DMS153 treated with DMSO at 0.1 percent for 48 hours (cell line): ENCODE measurements at regions not wholly inside any gene's neighbourhood (a gene's known extent, or its start where the extent isn't known, plus 50 kb on each side); places are given as distances from the start of the nearest gene placed in this dataset.

Experiments
- DNase-seq: peaks from one replicate; lab custom pipeline; 2025; ENCODE audit not compliant: unreplicated experiment; lab: John Stamatoyannopoulos, UW

DNA sequence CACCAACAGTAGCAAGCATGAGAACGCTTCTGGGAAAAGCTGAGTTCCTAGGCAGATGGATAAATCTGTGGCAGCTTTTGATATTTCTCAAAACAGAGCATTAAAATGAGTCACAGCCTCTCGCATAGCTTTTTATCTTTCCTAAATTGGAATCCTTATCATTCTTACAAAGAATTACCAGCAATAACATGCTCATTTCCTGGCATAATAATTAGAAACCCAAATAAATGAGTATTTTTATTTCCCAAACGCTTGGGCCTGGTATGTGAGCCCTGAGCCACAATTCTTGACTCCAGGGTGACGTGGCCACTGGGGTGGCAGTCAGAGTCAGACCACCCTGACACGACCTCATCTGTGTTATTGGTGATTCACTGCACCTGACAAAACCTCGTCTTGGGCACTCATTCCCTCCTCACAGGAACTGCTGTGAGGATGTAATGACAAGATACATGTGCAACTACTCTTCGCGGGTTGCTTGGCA lies 210.7 kb downstream of the ARL4C start:
- no peak for DNase-seq

GRCh38 chr2:234285541-234285940 lies 211.3 kb downstream of the ARL4C start:
- DNase-seq = no peak

- no peak for DNase-seq
Observed at GRCh38 chr2:234279637-234280036, 217.2 kb downstream of the ARL4C start.

- no peak for DNase-seq
Observed at GRCh38 chr2:234278556-234279255, 218.2 kb downstream of the ARL4C start.

DNA sequence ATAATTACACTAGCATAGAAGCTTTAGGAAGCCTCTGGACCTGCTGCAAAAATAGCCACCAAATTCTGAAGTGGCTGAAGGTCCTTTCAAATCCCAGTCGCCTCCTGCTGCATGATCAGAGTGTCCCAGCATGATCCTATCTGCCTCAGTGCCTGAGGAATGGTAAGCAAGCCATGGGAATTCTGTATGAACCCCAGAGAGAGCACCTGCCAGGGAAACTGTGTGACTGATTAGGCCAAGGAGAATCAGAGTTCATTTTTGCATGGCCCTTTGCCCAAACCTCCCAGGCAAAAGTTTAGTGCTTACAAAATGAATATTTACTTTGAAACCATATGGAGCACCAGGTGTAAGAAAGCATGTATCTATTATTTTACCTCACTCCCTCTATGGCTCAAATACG lies 221.4 kb downstream of the ARL4C start:
- no peak for DNase-seq

GRCh38 chr2:234273887-234274584 lies 222.8 kb downstream of the ARL4C start:
- no peak for DNase-seq

DNA sequence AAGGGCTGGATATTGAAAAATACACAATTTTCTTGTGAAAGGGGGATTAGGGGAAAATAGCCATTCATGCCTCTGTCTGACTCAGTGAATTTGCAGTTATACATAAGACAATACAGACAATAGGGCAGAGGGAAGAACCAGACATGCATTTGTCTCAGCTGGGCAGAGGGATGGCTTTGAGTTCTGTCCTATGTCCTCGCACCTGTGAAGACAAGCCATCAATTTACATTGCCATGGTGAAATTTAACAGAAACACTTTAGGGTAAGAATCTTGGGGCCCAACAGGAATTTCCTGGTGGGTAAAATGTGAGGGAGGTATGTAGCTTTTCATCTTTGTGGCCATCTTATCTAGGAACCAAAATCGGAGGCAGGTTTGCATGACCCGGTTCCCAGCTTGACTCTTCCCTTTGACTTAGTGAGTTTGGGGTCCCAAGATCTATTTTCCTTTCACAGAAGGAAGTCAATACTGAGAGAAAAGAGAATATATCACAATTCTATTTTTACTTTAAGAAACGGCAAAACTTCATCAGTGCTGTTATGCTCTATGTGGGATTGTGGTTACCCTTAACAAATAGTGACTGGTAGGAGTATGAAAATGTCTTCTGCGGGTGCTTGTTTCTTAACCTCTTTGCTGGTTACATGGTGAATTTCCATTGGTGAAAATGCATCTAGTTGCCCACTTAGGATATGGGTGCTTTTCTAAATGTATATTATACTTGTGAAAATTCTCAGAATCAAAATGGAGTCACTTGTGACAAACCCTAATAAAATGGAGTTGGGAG lies 221.8 kb downstream of the SPP2 start:
- DNase-seq = no peak

- no peak for DNase-seq
Observed at GRCh38 chr2:234271338-234271737, 220.8 kb downstream of the SPP2 start.

- DNase-seq = no peak
Observed at GRCh38 chr2:234269769-234270204, 219.3 kb downstream of the SPP2 start.

- DNase-seq = no peak
Observed at GRCh38 chr2:234267534-234267933, 217.0 kb downstream of the SPP2 start.

GRCh38 chr2:234266952-234267351 lies 216.4 kb downstream of the SPP2 start:
- DNase-seq = no peak

DNA sequence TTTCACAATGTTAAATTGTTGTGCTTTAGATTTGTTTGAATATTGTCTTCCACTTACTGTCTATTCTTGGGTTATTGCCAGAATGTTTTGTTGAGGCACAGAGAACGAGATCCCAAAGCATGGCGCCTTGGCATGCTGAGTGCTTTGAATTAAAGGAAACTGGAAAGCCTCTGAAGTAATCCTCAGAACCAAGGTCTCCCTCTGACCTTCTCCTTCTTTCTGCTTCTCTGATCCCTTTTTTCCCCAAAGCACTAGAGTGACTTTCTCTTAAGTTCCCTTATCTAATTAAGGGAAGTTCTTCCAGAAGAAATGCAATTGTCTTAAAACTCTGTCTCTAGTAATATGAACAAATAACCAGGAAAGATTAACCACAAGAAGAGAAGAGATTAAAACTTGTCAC lies 214.7 kb downstream of the SPP2 start:
- DNase-seq = no peak

DNA sequence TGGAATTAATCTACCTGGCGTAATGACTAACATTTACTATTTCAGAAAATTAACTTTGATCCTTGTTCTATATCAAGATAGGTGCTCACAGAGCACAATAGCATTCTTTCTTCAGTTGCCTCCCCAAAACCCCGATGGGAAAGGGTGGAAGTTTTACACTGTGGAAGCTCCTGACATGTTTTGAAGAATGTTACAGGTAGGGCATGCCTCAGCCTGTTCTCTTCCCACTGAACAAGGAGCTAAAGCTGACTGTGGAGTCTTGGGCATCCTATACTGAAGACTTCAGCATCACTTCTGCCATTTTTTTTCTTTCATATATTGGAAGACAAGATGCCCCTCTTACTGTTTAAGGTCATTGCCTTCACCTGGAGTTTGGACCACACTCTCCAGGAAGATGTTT lies 211.2 kb downstream of the SPP2 start:
- no peak for DNase-seq

GRCh38 chr2:234259440-234259839 lies 208.9 kb downstream of the SPP2 start:
- no peak for DNase-seq

DNA sequence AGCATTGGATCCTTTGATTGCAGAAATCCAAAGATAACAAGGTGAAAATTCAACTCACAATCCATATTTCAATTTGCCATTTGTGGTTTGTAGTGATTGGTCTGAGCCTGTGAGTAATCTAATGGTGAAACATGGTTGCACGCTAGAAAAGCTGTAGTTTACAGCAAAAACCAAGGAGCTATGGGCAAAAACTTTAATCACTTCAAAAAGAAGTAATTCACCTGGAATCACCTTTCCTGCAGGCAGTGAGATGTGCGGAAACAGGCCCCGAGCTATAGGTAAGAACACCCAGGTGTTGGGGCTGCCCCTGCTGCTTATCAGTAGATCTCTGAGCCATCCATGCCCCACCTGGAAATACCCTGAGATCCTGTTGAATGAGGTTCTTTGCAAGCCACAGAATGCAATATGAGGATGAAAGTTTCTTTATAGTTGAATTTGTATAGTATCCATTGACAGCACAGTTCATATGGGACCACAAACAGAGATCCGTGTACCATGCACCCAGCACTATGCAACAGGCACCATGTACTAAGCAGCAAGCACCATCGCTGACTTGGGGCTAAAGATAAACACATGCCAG lies 208.2 kb downstream of the SPP2 start:
- no peak for DNase-seq

GRCh38 chr2:234257859-234258561 lies 207.5 kb downstream of the SPP2 start:
- DNase-seq = no peak

DNA sequence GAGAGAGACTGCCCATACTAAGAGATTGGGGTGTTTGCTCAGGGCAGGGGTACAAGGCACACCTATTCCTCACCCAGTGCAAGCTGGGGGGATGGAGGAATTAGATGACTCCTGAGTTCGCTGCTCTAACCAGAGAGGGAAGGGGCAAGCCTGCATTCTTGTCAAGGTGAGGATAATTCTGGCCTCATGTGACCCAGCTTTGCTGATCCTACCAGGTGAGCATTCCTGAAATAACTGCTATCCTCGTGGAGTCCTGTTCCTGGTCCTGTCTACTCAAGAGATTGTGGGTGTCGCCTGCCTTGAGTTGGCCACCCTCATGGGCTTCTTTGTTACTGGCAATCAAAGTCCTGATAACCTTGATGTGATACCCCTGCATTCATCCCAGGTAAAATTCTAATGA lies 206.0 kb downstream of the SPP2 start:
- DNase-seq = no peak

GRCh38 chr2:234254783-234255521 lies 204.4 kb downstream of the SPP2 start:
- no peak for DNase-seq

DNA sequence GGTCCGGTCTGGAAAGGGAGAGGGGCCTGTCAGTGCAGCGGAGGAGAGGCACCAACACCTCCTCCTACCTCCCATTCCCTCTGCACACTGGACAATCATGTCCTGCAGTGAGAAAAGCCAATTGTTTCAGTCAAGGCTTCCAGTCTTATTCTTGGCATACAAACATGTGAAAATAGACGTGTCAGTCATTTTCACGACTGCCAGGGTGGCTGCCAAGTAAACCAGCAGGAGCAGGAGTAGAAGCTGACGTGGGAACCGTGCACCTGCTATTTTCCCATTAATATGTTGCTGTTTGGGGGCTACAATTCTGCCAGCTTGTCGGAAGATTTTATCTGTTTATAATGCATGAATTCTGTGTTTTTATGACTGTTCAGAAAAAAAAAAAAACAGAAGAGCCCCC lies 202.3 kb downstream of the SPP2 start:
- DNase-seq = no peak
